Jurkat, Clone E6-1 (cell line): ENCODE measurements at regions not wholly inside any gene's neighbourhood (a gene's known extent, or its start where the extent isn't known, plus 50 kb on each side); places are given as distances from the start of the nearest gene placed in this dataset.

Experiments
- DNase-seq: peaks from one replicate; pipeline ENCODE4 v3.0.0-alpha.2; 2011; ENCODE audit warnings: low read depth, low spot score
- H3K4me3 ChIP-seq: 2 replicates; pipeline ENCODE4 v1.5.1; 2011; ENCODE audit warnings: mild to moderate bottlenecking, low read length, control low read depth, moderate library complexity

DNA sequence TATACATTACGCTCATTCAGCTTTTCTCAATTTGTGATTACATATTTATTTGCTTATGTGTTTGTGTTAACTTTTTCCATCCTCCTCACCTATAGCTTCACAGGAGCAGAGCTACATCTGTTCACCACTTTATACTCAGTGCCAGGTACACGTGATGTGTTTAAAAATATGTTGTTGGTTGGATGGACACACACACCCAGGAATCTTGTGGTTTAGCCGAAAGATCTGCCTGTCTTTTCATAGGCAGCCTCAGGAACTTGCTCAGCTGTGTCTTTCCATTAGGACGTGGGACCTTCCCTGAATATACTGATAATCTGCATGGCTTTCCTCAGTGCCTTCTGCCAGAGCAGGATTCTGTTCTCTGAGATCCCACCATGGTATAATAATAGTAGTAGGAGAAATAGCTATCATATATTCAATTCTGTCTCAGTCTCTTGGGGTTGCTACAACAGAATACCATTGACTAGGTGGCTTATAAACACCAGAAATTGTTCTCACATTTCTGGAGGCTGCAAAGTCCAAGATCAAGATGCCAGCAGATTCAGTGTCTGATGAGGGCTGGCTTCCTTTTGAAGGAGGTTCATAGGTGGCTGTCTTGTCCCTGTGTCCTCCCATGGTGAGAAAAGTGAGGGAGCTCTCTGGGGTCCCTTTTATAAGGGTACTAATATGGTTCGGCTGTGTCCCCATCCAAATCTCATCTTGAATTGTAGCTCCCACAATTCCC lies 50.0 kb upstream of the SOD3 start:
- H3K4me3 ChIP-seq, result no peak overlapping the region
- no peak for DNase-seq
